DMS53 treated with DMSO at 0.1 percent for 48 hours (cell line): ENCODE measurements at regions not wholly inside any gene's neighbourhood (a gene's known extent, or its start where the extent isn't known, plus 50 kb on each side); places are given as distances from the start of the nearest gene placed in this dataset.

Source experiments
- DNase-seq: peaks from one replicate; lab custom pipeline; 2025; ENCODE audit not compliant: unreplicated experiment; lab: John Stamatoyannopoulos, UW

- no peak for DNase-seq
Measured at GRCh38 chr13:74329962-74330361, 195.8 kb upstream of the KLF12 start.

- peak; percentile 37 for DNase-seq
Measured at GRCh38 chr13:74325106-74325505, 190.9 kb upstream of the KLF12 start.

- no peak for DNase-seq
Measured at GRCh38 chr13:74324338-74324737, 190.1 kb upstream of the KLF12 start.

- DNase-seq = no peak
Measured at GRCh38 chr13:74322562-74322961, 188.4 kb upstream of the KLF12 start.

- no peak for DNase-seq
Measured at GRCh38 chr13:74320282-74320681, 186.1 kb upstream of the KLF12 start.

GRCh38 chr13:74316547-74316946 lies 182.3 kb upstream of the KLF12 start:
- no peak for DNase-seq

GRCh38 chr13:74306496-74306895 lies 172.3 kb upstream of the KLF12 start:
- DNase-seq = no peak

- no peak for DNase-seq
Measured at GRCh38 chr13:74305876-74306275, 171.7 kb upstream of the KLF12 start.

GRCh38 chr13:74301258-74301935 lies 167.2 kb upstream of the KLF12 start:
- no peak for DNase-seq

GRCh38 chr13:74300162-74300561 lies 166.0 kb upstream of the KLF12 start:
- no peak for DNase-seq

GRCh38 chr13:74299721-74300120 lies 165.5 kb upstream of the KLF12 start:
- no peak for DNase-seq

GRCh38 chr13:74298923-74299322 lies 164.7 kb upstream of the KLF12 start:
- DNase-seq = no peak

GRCh38 chr13:74289861-74290773 lies 155.9 kb upstream of the KLF12 start:
- DNase-seq = peak; percentile 65

GRCh38 chr13:74289107-74289506 lies 154.9 kb upstream of the KLF12 start:
- DNase-seq = no peak

GRCh38 chr13:74288361-74288911 lies 154.2 kb upstream of the KLF12 start:
- DNase-seq = peak; percentile 8

- peak; percentile 5 for DNase-seq
Measured at GRCh38 chr13:74287724-74288169, 153.5 kb upstream of the KLF12 start.

GRCh38 chr13:74280795-74281490 lies 146.7 kb upstream of the KLF12 start:
- no peak for DNase-seq

- DNase-seq = no peak
Measured at GRCh38 chr13:74280093-74280794, 146.0 kb upstream of the KLF12 start.

- no peak for DNase-seq
Measured at GRCh38 chr13:74278901-74279300, 144.7 kb upstream of the KLF12 start.

GRCh38 chr13:74274916-74275315 lies 140.7 kb upstream of the KLF12 start:
- DNase-seq = no peak

GRCh38 chr13:74273581-74273980 lies 139.4 kb upstream of the KLF12 start:
- no peak for DNase-seq
